ENCODE measurements at regions not wholly inside any gene's neighbourhood (a gene's known extent, or its start where the extent isn't known, plus 50 kb on each side); places are given as distances from the start of the nearest gene placed in this dataset.

DNA sequence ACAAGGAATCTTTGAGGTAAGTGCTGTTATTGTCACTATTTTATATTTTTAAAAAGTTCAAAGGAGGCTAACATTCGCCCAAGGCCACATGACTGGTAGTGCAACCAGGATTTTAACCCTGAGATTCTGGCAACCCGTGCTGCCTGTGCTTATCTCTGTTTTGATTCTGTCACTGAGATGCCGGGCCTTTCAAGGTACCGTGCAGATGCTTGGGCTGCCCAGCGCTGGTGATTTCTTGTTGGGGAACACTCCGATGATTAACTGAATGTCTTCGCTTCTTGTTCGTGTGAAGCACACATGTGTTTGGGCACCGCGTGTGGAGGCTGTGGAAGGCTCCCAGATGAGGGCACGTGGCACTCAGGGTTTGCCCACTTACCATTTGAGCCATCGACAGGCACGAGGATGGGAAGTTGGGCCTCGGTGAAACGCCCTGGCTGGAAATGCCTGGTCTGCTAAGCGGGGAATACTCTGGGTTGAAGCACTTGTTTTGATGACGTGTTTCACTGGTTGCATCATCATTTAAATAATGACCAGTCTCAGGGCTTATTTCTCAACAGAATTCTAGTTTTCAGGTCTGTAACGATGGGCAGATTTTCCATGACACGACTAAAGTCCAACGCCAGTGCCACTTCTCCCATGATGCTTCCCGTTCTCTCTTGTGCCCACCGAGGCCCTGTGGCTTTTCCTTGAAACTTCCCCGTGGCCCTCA lies 392.7 kb downstream of the FGF9 start:
- no peak for DNase-seq

DNA sequence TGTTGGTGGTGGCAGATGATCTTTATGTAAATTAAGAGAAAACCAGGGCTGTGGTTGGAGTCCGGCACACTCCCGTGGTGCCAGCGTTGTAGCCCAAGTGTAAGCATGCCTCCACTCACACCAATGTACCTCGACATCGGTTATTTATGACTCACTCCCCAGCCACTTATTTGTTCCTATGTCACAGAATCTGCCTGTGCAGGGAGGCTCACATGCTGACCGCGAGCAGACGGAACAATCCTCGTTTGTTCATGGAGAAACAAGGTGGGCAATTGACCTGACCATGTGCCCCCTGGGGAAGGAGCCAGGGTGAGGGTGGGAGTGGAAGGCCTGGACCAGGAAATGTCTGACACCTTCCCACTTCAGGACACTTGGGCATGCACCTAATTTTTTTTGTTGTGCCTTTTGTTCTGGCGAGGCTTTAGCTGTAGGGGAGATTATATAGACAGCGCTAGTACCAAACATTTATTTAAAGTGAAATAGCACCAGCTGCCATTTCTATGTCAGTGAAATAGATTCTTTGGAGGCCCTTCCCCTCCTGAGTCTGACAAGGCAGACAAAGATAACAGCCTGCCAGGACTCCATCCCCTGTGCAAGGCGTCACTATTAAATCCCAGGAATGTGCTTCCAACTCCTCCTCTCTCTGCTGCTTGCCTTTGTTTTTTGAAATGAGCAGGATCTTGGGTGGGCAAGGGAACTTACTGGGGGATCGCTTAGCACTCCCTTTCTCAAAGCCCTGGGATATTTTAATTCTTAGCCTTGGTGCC lies 394.2 kb downstream of the FGF9 start:
- DNase-seq: no peak

DNA sequence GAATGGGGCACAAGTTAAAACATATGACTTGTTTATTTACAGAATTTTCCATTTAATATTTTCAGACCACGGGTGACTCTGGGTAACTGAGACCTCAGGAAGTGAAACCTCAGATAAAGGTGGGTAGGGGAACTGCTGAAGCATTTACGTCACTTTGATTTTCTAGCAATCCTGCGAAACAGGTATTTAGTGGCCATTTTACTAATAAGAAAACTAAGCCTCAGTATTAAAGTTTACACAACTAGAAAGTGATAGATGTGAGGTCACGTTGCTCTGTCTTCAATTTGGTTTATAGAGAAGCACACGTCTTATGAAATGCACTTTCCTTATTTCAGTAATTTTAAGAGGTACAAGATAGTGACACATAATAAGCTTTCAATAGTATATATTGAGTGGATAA lies 402.8 kb downstream of the FGF9 start:
- DNase-seq: no peak

DNA sequence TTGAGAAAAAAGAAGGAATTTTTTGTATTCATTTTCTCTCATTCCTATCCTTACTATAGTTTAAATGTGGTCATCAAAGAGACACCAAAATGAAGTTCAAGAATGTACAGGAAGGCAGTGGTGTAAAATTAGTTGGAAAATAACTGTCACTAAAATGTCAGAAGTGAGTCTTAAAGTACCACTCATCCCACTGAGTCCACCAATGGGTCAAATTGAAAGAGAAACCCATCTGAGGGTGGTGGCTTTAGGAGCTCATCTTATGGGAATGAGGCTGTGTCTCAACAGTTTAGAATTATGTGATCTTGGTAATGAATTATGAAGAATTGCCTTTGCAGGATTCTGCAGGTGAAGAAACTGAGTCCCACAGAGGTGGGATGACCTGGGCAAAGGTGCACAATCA lies 403.5 kb downstream of the FGF9 start:
- no peak for DNase-seq

DNA sequence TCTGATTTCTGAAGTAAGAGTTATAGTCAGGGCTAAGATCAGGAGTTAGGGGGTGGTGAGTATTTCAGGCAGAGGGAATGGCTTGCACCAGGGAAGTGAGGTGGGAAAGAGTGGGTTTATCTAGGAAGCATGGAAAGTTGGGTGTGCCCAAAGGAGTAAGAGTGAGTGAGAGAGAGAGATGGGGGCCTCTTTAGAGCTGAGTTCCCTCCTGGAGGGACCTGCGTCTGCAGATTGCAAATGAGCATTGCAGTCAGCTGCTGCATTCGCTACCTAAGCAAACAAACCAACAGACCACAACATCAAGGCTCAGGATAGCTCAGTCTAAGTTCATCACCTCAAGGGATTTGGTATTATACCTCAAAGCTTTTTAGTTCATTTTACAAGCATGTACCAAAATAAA lies 405.8 kb downstream of the FGF9 start:
- no peak for DNase-seq

DNA sequence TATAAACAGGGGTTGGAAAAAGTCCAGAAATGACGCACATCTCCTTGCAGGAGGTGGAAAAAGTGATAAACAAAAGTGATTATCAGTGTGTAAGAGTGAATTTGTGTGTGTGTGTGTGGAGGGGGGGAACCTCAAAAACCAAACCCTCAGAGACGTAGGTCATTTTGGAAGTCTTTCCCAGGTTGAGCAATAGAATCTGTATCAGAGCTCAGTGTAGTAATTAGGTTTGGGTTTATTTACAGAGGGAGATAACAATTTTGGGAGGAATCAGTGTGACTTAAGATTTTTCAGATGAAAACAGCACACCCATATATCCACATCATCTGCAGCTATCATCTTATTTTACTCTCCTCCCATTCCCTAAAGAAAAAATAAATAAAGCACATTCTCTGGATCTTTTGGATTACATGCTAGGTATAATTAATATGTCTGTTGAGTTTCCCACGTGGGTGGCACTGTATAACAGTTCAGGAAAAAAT lies 406.4 kb downstream of the FGF9 start:
- no peak for DNase-seq

DNA sequence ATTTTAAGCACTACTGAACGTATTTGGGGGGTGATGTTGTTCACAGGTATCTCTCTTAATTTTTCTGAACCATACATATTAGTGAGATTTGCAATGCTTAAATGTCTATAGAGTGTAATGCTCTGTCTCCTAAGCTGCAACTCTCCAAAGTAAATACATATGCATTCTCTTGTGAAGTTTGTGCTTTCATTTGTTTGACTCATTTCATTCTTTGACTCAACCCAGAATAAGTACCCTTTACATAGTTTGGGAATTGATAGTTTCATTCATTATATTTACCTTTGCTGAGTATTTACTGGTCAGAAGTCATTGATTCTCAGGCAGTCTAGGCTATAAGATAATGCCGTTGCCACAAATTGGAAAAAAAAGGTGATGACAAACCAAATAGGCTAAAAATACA lies 406.9 kb downstream of the FGF9 start:
- no peak for DNase-seq

DNA sequence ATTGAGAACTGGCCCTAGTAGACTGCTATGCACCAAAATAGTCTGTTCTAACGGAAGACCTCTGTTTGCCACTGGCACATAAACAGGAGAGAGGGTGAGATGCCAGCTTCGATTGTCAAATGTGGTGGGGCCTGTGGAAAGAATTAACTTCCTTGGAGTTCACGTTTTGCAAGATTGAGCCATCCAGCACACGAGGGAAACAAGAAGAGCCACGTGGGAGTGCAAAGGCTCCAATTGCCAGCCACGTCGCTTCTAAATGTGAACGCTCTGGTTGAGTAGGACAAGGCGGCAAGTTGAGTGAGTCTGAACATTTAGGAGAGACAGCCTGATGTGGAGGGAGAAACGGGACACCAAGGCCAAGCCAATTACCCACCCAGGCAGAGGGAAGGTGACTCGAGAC lies 409.1 kb downstream of the FGF9 start:
- DNase-seq: no peak

DNA sequence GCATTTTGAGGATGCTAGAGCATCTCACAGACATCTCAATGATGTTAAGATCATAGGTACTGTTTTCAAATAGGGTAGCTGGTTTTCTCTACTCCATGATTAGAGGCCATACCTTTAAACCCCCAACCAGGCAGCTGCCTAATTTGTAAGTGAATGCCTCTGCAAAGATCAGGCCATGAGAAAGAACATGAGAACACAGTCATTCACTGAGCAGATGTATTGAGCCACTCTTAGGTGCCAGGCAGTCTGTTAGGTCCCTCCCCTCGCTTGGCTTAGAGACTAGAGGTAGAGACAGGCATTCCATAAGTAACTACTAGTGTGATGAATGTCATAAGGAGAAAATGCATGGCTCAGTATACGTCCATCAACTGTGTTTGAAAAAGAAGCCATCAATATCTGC lies 410.0 kb downstream of the FGF9 start:
- DNase-seq: no peak

DNA sequence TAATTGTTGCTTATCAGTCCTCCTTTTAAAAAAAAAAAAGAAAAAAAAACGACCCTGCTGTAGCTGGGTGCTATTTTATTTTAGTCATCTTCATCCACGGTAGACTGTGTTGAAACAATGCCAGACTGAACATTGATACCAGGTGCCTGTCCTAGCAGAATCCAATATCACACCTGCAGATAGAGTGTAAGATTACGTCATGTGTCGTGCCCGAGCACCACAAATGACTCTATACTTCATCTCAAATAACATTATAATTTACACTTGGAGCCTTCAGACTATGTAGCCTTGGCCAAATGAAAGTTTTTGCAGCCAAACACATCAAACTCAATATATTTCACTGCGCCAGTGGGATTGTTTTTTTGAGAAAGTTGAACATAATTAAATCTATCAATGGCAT lies 410.6 kb downstream of the FGF9 start:
- no peak for DNase-seq

DNA sequence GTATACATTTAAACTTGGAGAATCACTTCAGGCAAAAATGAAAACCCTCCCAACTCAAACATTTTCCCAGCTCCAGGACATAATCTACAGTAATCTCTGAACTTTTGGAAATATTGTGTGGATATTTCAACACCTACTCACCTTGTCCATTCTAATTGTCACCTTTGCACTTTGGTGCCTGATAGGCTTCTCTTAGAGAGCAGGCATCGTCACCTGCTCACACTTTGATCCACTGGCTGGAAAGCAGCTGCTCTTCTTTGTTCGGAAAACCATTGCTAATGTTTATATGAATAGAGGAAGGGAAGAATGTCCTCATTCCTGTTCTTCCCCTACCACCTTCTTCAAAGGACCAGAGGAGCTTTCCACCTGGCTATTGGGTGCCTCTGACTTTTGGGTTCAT lies 411.2 kb downstream of the FGF9 start:
- DNase-seq: no peak

DNA sequence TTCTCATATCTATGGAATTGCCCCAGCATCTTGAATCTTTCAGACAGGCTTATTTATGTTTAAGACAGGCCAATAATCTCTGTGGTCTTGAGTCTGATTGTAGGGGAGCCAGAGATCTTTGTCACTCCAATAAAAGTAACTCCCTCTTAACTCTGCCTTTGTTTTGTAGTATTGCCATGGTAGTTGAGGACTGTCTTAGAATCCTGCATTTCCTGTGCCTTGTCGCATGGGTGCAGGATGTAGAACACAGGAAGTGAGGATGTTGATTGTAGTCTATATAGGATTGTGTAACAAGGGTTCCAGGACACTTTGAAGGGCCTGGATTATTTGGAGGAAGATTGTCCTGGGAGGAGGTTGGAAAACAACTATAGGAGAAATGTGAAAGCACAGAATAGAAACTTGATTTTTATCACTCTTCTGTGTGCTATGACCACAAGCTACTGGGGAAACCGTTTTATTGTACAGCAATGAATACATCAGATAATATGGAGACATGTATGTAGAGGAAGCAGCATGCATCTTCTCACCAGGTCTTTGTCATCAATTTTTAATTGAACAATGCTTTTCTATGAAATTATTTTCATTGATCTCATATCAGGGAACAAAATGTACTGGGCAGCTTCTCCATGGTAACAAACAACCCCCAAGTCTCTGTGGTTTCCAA lies 411.7 kb downstream of the FGF9 start:
- DNase-seq: no peak

DNA sequence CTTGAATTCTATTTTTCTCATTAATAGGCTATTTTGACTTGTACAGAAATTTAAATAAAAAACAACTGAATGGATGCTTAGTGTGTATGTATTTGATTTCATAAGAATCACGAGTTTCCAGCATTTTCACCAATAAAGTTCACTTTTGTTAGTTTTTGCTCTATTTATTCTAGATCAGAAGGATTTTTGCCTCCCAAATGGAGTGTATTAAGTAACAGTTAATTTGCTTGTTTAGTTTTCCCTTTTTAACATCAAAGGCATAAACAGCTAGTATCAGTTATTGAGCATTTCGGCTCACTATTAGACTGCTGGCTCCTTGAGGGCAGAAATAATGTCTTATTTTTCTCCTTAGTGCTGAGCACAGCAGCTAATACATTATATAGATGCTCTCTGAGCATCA lies 414.1 kb downstream of the FGF9 start:
- DNase-seq: no peak

DNA sequence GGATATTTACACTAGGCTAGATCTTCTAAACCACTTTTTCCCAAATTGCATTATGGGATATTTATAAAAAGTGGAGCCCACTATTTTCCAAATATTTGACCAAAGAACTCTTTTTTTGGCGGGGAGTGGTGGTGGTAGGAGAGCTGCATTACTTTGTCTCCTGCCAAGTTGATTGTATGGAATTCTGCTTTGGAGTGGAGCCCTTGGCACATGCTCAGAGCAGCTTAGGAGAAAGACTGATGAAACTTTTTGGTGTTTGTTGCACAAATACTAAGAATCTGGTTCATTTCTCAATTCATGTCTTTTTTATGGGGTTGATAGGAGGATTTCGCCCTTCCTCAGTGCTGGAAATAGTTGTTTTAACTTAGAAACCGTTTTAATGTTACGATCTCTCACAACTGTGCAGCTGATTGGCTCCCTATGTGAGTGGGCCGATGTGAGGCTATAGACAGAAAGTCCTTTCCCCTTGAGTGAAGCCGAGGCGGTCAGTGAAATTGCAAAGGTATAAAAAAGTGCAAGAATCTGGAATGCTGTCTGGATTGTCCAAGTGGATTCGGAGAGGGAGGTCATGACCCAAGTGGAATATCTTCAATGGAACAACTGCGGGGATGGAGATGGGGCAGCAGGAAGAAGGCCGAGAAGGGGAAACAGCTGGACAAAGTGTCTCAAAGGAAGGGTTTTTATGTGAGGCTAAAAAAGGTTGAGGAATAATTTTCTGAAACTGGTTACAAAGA lies 415.9 kb downstream of the FGF9 start:
- peak; percentile 51 for DNase-seq

DNA sequence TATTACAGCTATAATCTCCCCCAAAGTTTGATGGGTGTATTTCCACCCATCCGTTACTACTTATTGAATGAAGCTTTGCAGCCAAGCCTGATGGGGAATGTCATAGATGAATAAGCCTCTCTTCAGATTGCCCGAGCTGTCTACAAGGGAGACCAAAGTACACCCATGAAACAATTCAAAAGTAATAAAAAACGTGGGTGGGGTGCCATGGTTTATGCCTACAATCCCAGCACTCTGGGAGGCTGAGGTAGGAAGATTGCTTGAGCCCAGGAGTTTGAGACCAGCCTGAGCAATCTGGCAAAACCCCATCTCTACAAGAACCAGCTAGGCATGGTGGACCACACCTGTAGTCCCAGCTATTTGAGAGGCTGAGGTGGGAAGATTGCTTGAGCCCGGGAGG lies 419.2 kb downstream of the FGF9 start:
- DNase-seq: no peak

DNA sequence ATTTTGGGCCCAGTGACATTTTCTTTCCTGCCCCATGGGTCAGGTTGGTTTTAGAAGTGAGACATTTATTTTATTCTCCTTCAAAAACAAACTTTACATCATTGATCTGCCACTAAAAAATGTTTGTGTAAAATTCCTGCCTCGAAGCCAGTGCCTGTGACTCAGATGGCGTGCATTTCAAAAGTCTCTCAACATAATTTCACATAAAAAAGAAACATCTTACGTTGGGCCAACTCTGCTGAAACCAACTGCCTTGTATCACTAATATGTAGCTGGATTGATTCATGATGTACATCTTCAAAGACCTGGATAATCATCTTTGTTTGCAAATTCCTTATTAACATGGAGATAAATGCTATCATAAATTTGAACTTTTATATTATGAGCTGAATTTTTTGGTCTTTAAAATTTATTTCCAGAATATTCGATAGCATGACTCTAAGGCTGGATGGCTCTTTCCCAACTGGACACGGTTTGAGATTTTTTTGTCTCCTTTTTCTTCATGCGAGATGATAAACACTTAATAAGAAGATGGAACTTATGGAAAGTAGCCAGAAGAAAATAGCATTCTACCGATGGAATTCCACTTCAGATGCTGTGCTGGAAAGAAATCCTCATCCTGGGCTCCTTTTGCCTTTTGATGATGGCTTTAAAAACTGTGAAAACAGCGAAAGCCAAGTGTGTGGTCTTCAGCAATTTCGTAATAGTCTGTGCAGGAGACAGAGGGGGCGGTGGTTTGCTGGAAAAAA lies 420.5 kb downstream of the FGF9 start:
- peak; percentile 79 for DNase-seq

DNA sequence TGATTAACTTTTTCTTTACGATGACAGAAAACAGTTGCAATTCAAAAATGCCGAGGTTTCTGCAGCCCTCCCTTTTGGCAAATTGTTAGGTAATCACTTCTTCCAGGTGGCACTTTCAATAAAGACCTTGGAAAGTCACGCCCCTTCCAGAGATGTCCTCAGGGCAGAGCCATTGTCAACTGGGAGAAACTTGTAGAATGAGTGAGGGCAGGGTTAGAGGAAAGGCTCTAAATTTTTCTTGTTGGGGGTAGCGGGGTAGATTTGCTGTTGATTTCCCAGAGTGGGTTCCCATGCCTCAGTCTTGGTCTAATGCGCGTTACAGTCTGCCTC lies 421.1 kb downstream of the FGF9 start:
- DNase-seq: no peak

DNA sequence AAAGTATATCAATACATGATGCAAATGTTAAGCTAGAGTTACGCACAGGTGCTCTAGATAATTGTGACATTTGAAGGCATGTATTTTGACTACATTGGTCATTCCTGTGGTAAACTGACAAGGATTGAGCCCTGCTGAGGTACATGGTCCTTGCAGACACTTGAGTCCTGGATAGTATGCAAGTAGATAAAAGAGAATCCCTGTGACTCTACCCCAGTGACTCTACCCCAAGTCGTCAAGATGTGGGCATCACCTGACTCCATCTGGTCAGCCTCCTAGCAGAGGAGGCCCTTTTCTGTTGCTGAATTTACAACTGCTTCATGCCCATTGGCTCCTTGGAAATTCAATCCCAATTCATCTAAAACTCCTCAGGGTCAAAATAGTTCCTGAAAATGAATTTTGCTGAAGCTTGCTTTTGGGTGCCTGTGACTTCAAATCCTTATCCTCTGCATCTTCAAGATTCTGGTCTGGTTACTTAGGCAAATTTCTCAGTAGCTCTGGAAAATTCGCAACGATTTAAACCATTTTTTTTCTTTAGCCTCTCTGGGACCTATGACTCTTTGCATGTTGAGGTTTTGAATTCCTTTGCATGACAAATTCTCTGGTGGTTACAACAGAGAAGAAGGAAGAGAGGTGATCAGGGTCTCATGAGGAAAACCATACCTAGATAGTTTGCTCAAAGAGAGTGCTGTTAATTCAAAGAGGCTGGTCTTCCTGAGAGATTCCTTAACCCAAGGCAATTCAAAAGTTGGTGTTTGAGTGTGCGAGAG lies 422.1 kb downstream of the FGF9 start:
- peak; percentile 73 for DNase-seq

DNA sequence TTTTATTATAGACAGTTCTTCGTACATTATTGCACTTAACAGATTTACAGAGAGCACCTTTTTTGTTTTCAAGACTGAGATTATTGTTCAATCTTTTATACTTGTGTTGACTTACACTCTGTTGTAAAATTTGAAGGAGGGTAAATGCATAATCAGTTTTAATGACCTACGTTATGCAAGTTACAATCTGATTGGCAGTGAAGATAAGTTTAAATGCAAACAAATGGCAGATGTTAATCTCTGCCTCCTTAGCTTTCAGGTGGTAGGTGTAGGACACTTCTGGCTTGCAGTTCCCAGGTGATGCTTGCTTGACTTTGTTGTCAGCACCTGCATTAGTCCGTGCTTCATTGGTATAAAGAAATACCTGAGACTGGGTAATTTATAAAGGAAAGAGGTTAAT lies 424.9 kb downstream of the FGF9 start:
- DNase-seq: no peak

DNA sequence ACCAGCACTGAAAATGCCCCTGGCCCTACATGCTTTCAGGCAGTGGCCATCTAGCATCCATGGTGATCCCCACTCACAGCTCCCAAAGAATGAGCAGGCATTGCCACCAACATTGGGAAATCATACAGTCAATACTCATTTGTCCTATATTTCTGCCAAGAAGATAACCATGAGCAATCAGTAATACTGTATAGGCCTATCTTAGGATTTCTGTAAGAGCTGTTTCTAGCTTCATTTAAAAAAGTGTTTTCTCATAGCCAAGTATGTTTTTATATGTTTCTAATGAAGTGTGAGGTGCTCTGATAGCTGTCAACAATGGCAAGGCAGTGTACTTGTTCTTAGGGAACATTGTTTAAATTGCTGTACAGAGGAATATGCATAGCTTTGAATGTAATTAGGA lies 428.7 kb downstream of the FGF9 start:
- no peak for DNase-seq

DNA sequence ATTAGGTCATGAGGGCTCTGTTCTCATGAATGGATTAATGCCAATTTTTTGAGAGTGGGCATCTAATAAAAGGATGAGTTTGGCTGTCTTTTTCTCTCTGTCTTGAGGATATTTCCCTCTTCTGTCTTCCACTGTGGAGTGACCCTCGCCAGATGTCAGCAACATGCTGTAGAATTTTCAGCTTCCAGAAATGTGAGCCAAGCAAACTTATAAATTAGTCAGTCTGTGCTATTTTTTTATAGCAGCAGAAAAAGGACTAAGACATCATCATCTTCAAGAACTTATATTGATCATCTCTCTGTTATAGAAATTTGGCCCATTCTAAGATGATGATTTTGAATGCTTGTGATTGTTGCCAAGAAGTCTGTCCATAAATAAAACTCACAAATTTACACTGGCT lies 431.4 kb downstream of the FGF9 start:
- no peak for DNase-seq
